HG03039 (cell line): ENCODE measurements at regions not wholly inside any gene's neighbourhood (a gene's known extent, or its start where the extent isn't known, plus 50 kb on each side); places are given as distances from the start of the nearest gene placed in this dataset.
"Not testable (repeated sequence)": the region's sequence is repeated elsewhere in the genome, so short reads cannot be mapped to it uniquely, and the experiment has no call there.

ENCODE experiments used
- ATAC-seq: cut with Tn5 transposase; IDR thresholded peaks from one replicate; pipeline ENCODE4 v1.9.1; 2021; ENCODE audit warnings: mild to moderate bottlenecking, moderate library complexity; ENCODE audit not compliant: unreplicated experiment

- ATAC-seq = no peak
Measured at GRCh38 chr5:29587832-29588231, 1605.7 kb upstream of the CDH6 start.

- ATAC-seq = no peak
Measured at GRCh38 chr5:29568028-29568427, 1625.5 kb upstream of the CDH6 start.

GRCh38 chr5:29561564-29561963, 1631.9 kb upstream of the CDH6 start:
- ATAC-seq = no peak

- no peak for ATAC-seq
Measured at GRCh38 chr5:29550523-29550922, 1643.0 kb upstream of the CDH6 start.

- no peak for ATAC-seq
Measured at GRCh38 chr5:29548262-29548661, 1645.2 kb upstream of the CDH6 start.

- ATAC-seq = no peak
Measured at GRCh38 chr5:29547236-29547865, 1646.1 kb upstream of the CDH6 start.

GRCh38 chr5:29543501-29543900, 1650.0 kb upstream of the CDH6 start:
- ATAC-seq = no peak

- no peak for ATAC-seq
Measured at GRCh38 chr5:29524227-29524626, 1669.3 kb upstream of the CDH6 start.

- no peak for ATAC-seq
Measured at GRCh38 chr5:29518176-29518575, 1675.3 kb upstream of the CDH6 start.

GRCh38 chr5:29516224-29516623, 1677.3 kb upstream of the CDH6 start:
- ATAC-seq = no peak

- ATAC-seq = no peak
Measured at GRCh38 chr5:29508131-29508530, 1685.4 kb upstream of the CDH6 start.

GRCh38 chr5:29504411-29504810, 1689.1 kb upstream of the CDH6 start:
- ATAC-seq = no peak

- ATAC-seq = no peak
Measured at GRCh38 chr5:29498860-29499259, 1694.6 kb upstream of the CDH6 start.

GRCh38 chr5:29498412-29498811, 1695.1 kb upstream of the CDH6 start:
- no peak for ATAC-seq

GRCh38 chr5:29485333-29485732, 1708.2 kb upstream of the CDH6 start:
- ATAC-seq = no peak

- no peak for ATAC-seq
Measured at GRCh38 chr5:29469581-29469980, 1723.9 kb upstream of the CDH6 start.

- ATAC-seq = no peak
Measured at GRCh38 chr5:29462241-29462640, 1731.2 kb upstream of the CDH6 start.

GRCh38 chr5:29460971-29461559, 1732.4 kb upstream of the CDH6 start:
- ATAC-seq = no peak

- not testable (repeated sequence) for ATAC-seq
Measured at GRCh38 chr5:29451004-29451403, 1742.5 kb upstream of the CDH6 start.

- ATAC-seq = no peak
Measured at GRCh38 chr5:29414681-29415080, 1778.8 kb upstream of the CDH6 start.

GRCh38 chr5:29412979-29413378, 1780.5 kb upstream of the CDH6 start:
- no peak for ATAC-seq

- no peak for ATAC-seq
Measured at GRCh38 chr5:29402270-29402669, 1791.2 kb upstream of the CDH6 start.

- ATAC-seq = no peak
Measured at GRCh38 chr5:29389993-29390392, 1803.5 kb upstream of the CDH6 start.
